Activated naive CD4-positive, alpha-beta T cell treated with anti-CD3 and anti-CD28 coated beads, Interleukin-2, amount 50 U/mL, for 24 hours (primary cell): ENCODE measurements at regions not wholly inside any gene's neighbourhood (a gene's known extent, or its start where the extent isn't known, plus 50 kb on each side); places are given as distances from the start of the nearest gene placed in this dataset.

Experiments used
- H3K27ac Mint-ChIP-seq: one replicate; pipeline ENCODE4 v1.8.0; 2021; ENCODE audit warnings: mild to moderate bottlenecking, mixed read lengths
- H3K27me3 Mint-ChIP-seq: one replicate; pipeline ENCODE4 v1.8.0; 2021; ENCODE audit warnings: mixed read lengths
- H3K36me3 Mint-ChIP-seq: one replicate; pipeline ENCODE4 v1.8.0; 2021; ENCODE audit warnings: mixed read lengths
- H3K4me1 Mint-ChIP-seq: one replicate; pipeline ENCODE4 v1.8.0; 2021; ENCODE audit warnings: mixed read lengths
- H3K4me3 Mint-ChIP-seq: one replicate; pipeline ENCODE4 v1.8.0; 2021; ENCODE audit warnings: mild to moderate bottlenecking, mixed read lengths
- H3K9me3 Mint-ChIP-seq: one replicate; pipeline ENCODE4 v1.8.0; 2021; ENCODE audit warnings: mixed read lengths

DNA sequence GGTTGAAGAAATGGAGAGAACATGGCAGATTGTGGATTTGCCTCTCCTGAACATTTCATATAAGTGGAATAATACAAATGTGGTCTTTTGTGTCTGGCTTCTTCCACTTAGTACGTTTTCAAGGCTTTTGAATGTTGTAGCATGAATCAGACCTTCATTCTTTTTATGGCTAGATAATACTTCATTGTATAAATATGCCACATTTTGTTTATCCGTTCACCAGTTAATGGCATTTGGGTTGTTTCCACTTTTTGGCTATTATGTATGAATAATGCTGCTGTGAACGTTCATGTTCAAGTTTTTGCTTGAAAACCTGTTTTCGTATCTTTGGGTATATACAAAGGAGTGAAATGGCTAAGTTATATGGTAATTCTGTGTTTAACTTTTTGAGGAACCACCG, 130.4 kb downstream of the TANC2 start:
- no peaks in the 10 kb centered on the region for H3K27me3 Mint-ChIP-seq
- no peaks in the 10 kb centered on the region for H3K4me1 Mint-ChIP-seq
- peaks cover 8% of the 10 kb centered on the region for H3K36me3 Mint-ChIP-seq
- no peaks in the 10 kb centered on the region for H3K9me3 Mint-ChIP-seq
- H3K4me3 Mint-ChIP-seq = no peak overlapping the region
- no peak overlapping the region for H3K27ac Mint-ChIP-seq

DNA sequence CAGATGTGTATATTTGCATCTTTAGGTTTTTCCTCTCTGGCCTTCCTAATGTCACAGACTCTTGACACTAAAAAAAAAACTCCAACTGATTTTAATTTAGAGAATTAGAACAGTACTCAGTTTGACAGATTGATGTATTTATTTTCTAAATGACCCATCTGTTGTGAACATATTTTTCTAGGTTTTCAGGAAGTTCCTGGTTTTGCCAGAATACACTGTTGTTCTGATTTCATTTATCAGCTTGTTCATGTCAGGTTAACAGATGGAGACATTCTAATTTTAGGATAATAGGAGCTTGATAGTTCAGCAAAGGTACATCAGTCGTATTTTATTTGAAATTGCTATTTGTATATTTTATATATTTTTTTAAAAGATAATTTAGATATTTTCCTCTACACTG, 133.4 kb downstream of the TANC2 start:
- Mint-ChIP-seq H3K36me3 (peaks cover 14% of the 10 kb centered on the region), H3K27ac (no peak overlapping the region), H3K4me3 (no peak overlapping the region), H3K9me3 (no peaks in the 10 kb centered on the region), H3K27me3 (no peaks in the 10 kb centered on the region), H3K4me1 (no peaks in the 10 kb centered on the region)

DNA sequence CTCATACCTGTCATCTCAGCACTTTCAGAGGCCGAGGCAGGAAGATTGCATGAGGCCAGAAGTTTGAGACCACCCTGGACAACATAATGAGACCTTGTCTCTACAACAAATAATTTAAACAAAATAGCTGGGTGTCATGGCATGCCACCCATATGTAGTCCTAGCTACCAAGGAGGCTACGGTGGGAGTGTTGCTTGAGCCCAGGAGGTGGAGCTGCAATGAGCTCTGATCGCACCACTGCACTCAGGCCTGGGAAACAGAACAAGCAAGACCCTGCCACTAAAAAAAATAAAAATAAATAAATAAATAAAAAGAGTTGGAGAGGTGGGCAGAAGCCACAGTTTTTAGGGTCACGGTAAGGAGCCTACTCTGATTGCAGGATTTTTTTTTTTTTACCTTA, 136.0 kb downstream of the TANC2 start:
- Mint-ChIP-seq H3K4me3 (no peak overlapping the region), H3K36me3 (peaks cover 12% of the 10 kb centered on the region), H3K4me1 (no peaks in the 10 kb centered on the region), H3K27me3 (no peaks in the 10 kb centered on the region), H3K9me3 (no peaks in the 10 kb centered on the region), H3K27ac (no peak overlapping the region)

DNA sequence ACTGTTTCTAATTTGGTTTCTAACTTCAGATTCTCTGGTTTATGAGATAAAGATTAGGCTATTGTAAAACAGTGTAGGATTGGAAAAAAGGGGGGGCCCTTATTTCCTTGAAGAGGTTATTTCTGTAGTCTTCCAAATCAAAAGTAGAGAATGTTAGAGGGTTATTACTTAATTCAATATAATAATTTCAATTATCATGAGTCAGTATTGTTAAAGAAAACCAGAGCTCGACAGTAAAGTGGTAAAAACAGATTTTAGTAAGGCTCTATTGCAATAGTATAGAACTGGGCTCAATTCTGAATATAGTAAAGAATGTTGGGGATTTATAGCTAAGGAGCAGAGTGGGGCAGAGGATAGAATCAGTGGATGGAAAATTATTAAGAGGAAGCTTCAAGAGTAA, 140.0 kb downstream of the TANC2 start:
- H3K4me3 Mint-ChIP-seq = no peak overlapping the region
- no peaks in the 10 kb centered on the region for H3K27me3 Mint-ChIP-seq
- no peak overlapping the region for H3K27ac Mint-ChIP-seq

DNA sequence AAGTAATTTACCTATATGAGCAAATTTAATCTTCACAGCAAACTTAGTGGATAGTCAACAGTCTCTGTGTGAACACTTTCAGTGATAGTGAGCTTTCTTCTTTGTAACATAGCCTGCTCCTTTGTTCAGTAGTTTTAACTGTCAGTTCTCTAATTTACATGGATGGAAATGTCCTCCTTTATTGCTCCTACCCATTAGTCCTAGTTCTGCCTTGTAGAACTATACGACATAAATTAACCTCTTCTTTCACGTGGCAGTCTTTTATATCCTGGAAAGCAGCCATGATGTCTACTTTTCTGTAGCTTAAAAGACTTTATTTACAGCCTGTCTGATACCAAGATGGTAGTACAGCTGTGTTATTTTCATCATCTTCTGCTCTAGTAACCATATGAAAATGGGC, 143.6 kb downstream of the TANC2 start:
- H3K9me3 Mint-ChIP-seq = no peaks in the 10 kb centered on the region
- no peak overlapping the region for H3K4me3 Mint-ChIP-seq
- H3K27ac Mint-ChIP-seq = no peak overlapping the region
- no peaks in the 10 kb centered on the region for H3K4me1 Mint-ChIP-seq
- H3K36me3 Mint-ChIP-seq = no peaks in the 10 kb centered on the region
- H3K27me3 Mint-ChIP-seq = no peaks in the 10 kb centered on the region

More for the DNA sequence above, 140.0 kb downstream of the TANC2 start:
- Mint-ChIP-seq H3K9me3 (no peaks in the 10 kb centered on the region), H3K36me3 (peaks cover 6% of the 10 kb centered on the region), H3K4me1 (no peaks in the 10 kb centered on the region)

DNA sequence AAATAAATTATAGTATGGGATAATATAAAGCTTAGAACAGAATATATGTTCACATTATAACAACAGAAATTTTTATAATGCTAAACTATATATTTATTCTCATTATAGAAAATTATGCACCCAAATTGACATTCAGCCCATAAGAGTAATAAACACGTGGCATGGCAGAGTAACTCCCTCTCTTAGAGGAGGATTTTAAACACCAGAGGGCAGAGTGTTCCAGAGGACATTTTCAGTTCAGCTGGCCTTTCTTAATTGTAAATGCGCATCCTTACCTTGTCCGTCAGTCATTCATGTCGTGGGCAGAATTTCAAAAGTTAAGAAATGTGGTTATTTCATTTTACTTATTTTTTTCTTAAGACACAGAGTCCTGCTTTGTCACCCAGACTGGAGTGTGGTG, 147.1 kb downstream of the TANC2 start:
- H3K27me3 Mint-ChIP-seq = no peaks in the 10 kb centered on the region
- no peaks in the 10 kb centered on the region for H3K4me1 Mint-ChIP-seq
- H3K27ac Mint-ChIP-seq = no peak overlapping the region
- peaks cover 2% of the 10 kb centered on the region for H3K36me3 Mint-ChIP-seq
- H3K4me3 Mint-ChIP-seq = no peak overlapping the region
- H3K9me3 Mint-ChIP-seq = no peaks in the 10 kb centered on the region

DNA sequence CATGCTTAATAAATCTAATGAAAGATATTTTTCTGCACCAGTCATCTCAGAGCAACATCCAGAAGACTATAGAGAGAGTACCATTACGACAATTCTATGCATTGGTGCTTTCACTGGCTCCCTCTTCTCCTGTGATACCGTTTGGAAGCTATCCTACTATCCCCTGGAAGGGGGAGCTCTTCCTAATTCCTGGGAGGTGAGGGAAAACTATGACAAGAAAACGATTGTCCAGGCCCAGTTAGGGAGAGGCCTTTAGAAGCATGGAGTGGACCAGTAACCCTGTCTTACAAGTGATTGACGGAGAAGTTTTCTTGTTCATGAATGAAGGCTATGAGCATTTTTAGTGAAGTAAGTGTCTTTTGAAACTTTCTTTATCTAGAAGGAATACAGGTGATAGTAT, 150.2 kb downstream of the TANC2 start:
- no peaks in the 10 kb centered on the region for H3K9me3 Mint-ChIP-seq
- no peak overlapping the region for H3K4me3 Mint-ChIP-seq
- no peaks in the 10 kb centered on the region for H3K4me1 Mint-ChIP-seq
- H3K27ac Mint-ChIP-seq = no peak overlapping the region
- no peaks in the 10 kb centered on the region for H3K27me3 Mint-ChIP-seq
- peaks cover 2% of the 10 kb centered on the region for H3K36me3 Mint-ChIP-seq

DNA sequence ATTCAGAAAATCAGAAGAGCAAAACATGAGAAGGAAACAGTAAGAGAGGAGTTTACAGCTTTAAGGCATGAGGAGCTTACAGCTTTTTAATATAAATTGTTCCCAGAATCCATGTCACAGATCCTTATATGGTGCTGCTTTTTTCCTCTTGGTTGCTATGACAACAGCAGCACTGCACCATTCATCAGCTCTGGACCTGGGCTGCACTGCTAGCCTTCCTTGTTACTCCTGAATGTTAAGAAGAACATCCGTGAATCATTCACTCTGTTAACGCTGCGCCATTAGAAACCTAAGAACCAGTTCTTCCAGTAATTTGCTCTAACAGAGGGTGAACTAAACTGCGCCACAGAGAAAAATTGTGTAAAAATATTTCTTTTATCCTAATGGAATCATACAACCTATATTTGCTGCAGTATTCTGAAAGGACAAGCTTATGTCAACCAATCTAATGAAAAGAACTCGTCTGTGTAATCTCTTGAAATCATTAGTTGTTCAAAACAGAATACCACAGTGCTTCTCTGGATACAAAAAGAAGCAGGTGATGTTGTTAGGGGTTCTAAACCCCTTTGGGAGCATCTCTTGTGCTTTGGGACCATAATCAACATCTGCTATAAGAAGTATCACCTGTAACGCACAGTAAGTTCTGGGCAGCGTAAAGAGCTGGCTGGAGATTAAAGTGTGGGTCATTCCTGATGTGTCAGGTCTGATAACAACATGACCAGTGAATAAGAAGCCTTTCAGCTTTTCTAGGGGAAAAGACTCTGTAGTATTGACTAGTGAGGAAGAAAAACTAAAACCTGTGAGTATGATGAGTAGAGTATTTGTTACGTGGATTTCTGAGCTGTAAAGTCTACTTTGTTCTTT, 151.2 kb downstream of the TANC2 start:
- H3K4me3 Mint-ChIP-seq = no peak overlapping the region
- no peaks in the 10 kb centered on the region for H3K27me3 Mint-ChIP-seq
- no peaks in the 10 kb centered on the region for H3K4me1 Mint-ChIP-seq
- H3K27ac Mint-ChIP-seq = no peak overlapping the region
- peaks cover 2% of the 10 kb centered on the region for H3K36me3 Mint-ChIP-seq
- H3K9me3 Mint-ChIP-seq = no peaks in the 10 kb centered on the region

DNA sequence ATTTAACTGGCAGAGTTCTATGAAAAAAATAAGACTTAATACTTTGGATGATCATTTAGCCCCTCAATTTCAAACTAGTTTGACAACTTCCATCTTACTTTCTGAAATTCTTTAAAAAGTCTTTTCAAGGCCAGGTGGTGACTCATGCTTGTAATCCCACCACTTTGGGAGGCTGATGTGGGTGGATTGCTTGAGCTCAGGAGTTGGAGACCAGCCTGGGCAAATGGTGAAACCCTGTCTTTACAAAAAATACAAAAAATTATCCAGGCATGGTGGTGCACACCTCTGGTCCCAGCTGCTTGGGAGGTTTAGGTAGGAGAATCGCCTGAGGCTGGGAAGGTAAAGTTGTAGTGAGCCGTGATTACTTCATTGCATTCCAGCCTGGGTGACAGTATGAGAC, 154.4 kb downstream of the TANC2 start:
- Mint-ChIP-seq H3K36me3 (peaks cover 3% of the 10 kb centered on the region), H3K4me1 (no peaks in the 10 kb centered on the region), H3K27ac (no peak overlapping the region), H3K27me3 (no peaks in the 10 kb centered on the region), H3K4me3 (no peak overlapping the region), H3K9me3 (no peaks in the 10 kb centered on the region)

DNA sequence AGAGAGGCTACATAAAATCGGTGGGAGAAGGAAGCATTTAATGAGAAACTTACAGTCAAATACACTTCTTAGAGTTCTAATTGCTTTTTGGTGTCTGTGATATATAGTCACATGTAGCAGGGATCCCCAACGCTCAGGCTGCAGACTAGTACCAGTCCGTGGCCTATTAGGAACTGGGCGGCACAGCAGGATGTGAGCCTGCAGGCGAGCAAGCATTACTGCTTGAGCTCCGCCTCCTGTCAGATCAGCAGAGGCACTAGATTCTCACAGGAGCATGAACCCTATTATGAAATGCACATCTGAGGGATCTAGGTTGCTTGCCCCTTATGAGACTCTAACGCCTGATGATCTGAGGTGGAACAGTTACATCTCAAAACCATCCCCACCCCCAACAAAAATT, 158.5 kb downstream of the TANC2 start:
- Mint-ChIP-seq H3K4me3 (no peak overlapping the region), H3K36me3 (peaks cover 1% of the 10 kb centered on the region), H3K27me3 (no peaks in the 10 kb centered on the region), H3K4me1 (no peaks in the 10 kb centered on the region), H3K27ac (no peak overlapping the region), H3K9me3 (no peaks in the 10 kb centered on the region)

DNA sequence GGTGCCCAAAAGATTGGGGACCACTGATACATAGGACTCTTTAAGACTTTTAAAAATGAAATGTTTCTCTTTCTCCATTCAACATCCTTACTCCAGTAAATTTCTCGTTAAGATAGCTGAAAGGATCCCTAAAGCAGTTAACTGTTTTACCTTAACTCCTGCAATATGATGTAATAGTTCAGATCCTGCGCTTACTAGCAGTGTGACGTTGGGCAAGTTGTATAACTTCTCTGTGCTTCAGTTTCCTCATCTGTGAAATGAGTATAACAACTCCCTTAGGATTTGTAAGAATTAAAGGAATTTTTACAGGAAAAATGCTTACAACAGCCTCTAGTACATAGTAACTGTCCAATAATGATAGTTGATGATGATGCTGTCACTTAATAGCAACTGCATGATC, 158.9 kb downstream of the TANC2 start:
- no peak overlapping the region for H3K4me3 Mint-ChIP-seq
- H3K9me3 Mint-ChIP-seq = no peaks in the 10 kb centered on the region
- no peaks in the 10 kb centered on the region for H3K27me3 Mint-ChIP-seq
- H3K27ac Mint-ChIP-seq = no peak overlapping the region
- peaks cover 1% of the 10 kb centered on the region for H3K36me3 Mint-ChIP-seq
- no peaks in the 10 kb centered on the region for H3K4me1 Mint-ChIP-seq

DNA sequence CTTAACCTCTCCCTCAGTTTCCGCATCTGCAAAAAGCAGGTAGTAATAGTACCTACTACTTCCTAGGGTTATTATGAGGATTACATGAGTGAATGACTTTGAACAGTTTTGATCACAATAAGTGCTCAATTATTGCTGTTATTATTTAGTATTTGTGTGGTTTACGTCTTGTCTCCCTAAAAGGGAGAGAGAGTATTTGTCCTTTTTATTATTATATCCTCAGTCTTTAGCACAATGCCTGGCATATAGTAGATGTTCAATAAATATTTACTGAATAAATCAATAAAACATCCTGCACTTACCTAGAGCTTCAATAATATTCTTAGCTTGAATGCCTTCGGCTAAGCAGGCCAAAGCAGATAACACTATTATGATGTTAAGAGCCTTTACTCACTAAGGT, 160.0 kb downstream of the TANC2 start:
- Mint-ChIP-seq H3K27me3 (no peaks in the 10 kb centered on the region), H3K9me3 (no peaks in the 10 kb centered on the region), H3K4me1 (no peaks in the 10 kb centered on the region), H3K36me3 (peaks cover 1% of the 10 kb centered on the region), H3K4me3 (no peak overlapping the region), H3K27ac (no peak overlapping the region)

DNA sequence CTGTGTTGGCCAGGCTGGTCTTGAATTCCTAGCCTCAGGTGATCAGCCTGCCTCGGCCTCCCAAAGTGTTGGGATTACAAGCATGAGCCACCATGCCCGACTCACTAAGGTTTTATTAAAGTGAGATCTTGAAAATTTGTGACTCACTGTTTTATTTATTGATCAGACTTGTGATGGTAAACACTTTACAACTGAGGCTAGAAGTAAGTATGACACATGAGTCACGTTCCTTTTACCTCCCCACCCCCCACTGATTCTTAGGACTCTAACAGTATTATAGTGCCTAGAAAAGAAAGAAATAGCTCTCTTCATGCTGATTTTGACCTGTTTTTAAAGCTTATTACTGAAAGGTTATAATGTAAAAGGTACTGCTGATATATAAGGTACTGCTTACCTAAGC, 160.6 kb downstream of the TANC2 start:
- no peaks in the 10 kb centered on the region for H3K9me3 Mint-ChIP-seq
- no peaks in the 10 kb centered on the region for H3K27me3 Mint-ChIP-seq
- no peak overlapping the region for H3K27ac Mint-ChIP-seq
- no peaks in the 10 kb centered on the region for H3K4me1 Mint-ChIP-seq
- H3K4me3 Mint-ChIP-seq = no peak overlapping the region
- H3K36me3 Mint-ChIP-seq = peaks cover 1% of the 10 kb centered on the region

DNA sequence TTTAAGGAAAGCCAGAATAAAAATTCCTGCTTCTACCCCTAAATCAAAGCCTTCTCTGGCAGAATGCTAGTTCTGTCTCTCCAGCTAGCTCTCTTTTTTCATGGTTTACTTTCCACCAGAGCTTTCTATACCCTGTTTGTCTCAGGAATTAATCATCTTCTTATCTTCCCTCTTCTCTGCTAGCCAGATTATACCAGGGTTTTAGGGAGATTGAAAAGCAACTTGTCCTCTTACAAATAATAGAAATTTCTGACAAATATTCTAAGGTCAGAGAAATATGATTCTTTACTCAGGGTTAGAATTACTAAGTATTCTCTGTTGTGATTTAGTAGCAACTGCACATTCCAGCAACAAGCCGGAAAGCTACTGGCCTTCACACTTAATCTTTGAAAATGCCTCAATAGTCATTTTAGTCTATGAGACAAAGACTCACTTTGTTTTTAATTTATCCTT, 166.4 kb downstream of the TANC2 start:
- Mint-ChIP-seq H3K4me3 (no peak overlapping the region), H3K36me3 (no peaks in the 10 kb centered on the region), H3K27ac (no peak overlapping the region), H3K9me3 (no peaks in the 10 kb centered on the region), H3K27me3 (no peaks in the 10 kb centered on the region), H3K4me1 (no peaks in the 10 kb centered on the region)

DNA sequence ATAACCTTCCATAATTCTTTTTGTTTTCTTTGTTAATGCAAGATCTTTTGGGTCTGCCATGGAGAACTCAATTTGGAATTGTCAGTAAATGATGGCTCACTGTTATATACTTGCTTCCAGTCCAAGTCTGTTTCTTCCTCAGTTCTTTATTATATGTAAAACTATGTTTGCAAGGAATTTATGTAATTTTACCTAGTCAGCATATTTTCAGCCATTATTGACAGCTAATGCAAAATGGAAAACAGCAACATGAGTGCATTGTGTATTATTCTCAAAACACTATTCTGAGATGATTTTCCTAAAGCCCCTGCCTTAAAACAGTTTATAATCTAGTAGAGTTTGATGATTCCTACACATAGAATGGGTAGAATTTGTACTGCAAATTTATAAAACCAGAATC, 167.5 kb downstream of the TANC2 start:
- Mint-ChIP-seq H3K4me1 (no peaks in the 10 kb centered on the region), H3K36me3 (no peaks in the 10 kb centered on the region), H3K27me3 (no peaks in the 10 kb centered on the region), H3K27ac (no peak overlapping the region), H3K4me3 (no peak overlapping the region), H3K9me3 (no peaks in the 10 kb centered on the region)

DNA sequence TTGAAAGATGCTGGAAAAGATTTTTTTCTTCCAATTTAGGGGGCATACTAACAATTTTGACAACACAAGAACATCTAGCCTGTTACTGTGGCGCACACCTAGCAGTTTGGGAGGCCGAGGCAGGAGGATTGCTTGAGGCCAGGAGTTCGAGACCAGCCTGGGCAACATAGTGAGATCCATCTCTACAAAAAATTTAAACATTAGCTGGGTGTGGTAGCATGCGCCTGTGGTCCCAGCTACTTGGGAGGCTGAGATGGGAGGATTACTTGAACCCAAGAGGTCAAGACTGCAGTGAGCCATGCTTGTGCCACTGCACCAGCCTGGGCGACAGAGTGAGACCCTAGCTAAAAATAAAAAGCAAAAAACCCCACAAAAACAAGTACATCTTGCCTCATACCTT, 168.8 kb downstream of the TANC2 start:
- no peak overlapping the region for H3K27ac Mint-ChIP-seq
- H3K4me1 Mint-ChIP-seq = no peaks in the 10 kb centered on the region
- H3K9me3 Mint-ChIP-seq = no peaks in the 10 kb centered on the region
- H3K4me3 Mint-ChIP-seq = no peak overlapping the region
- no peaks in the 10 kb centered on the region for H3K27me3 Mint-ChIP-seq
- H3K36me3 Mint-ChIP-seq = no peaks in the 10 kb centered on the region
